ENCODE measurements at regions not wholly inside any gene's neighbourhood (a gene's known extent, or its start where the extent isn't known, plus 50 kb on each side); places are given as distances from the start of the nearest gene placed in this dataset.

- no peak for TF ChIP-seq POLR2A (IDR thresholded peaks at IDR 0.05; ENCODE audit: low read depth, low read length)
- TF ChIP-seq TAF1 (IDR thresholded peaks at IDR 0.05; ENCODE audit: low read depth, low read length) = no peak
- no peak for TF ChIP-seq POLR2AphosphoS5 (IDR thresholded peaks at IDR 0.05; ENCODE audit: low read depth, low read length)
- TF ChIP-seq PAX5 (IDR thresholded peaks at IDR 0.05; ENCODE audit: insufficient read depth, low read length, severe bottlenecking) = no peak
Measured at GRCh38 chr3:59540696-59541095, 490.9 kb upstream of the CFAP20DC start.

All from GM12891 (cell line).